AG09309 (cell line): ENCODE measurements at regions not wholly inside any gene's neighbourhood (a gene's known extent, or its start where the extent isn't known, plus 50 kb on each side); places are given as distances from the start of the nearest gene placed in this dataset.

ENCODE experiments used
- DNase-seq: peaks from one replicate; pipeline ENCODE4 v3.0.0-alpha.2; 2010; ENCODE audit warnings: low read depth
- H3K4me3 ChIP-seq: 2 replicates; pipeline ENCODE4 v1.5.1; 2011; ENCODE audit warnings: mild to moderate bottlenecking, low read depth, low read length, moderate library complexity; ENCODE audit not compliant: control insufficient read depth
- CTCF ChIP-seq: IDR thresholded peaks from 2 replicates; pipeline ENCODE4 v1.5.1; 2011; ENCODE audit warnings: mild to moderate bottlenecking, low read depth, low read length, inconsistent platforms; ENCODE audit not compliant: insufficient read depth, control insufficient read depth; ENCODE audit errors: missing control alignments

DNA sequence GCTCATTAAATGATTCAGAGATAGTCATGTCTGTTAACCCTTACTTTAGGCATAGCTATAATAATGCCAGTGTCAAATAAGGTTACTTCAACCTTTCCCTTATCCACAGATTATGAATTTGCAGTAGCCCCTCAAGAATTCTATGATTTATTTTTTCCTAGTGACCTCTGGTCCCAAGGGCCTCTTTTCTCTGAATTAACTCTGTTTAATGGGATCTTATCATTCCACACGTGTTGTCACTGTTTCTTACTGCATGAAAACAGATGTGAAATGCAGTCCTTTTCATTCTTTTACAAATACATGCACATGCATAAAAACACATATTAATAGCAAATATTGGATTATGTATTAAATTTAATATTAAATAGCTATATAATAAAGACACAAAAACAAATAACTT lies 667.7 kb upstream of the FOXG1 start:
- no peak overlapping the region for H3K4me3 ChIP-seq
- no peak for TF ChIP-seq CTCF
- DNase-seq = no peak

DNA sequence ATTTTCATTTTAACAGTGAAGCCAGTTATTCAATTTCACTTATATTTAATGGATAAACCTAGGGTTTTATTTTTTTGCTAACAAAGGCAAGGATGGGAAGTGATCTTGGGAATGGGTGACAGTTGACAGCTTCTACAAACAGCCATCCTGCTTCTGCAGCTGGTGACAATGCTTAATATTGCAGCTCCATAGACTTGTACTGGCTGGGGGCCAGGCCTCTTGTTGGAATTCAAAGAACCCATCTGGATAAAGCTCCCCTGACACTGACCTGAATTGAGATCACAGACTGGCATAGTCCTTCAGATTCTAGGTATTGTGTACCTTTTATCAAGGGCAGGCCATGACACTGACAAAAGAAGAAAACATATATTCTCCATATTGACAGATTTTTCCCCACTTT lies 664.6 kb upstream of the FOXG1 start:
- H3K4me3 ChIP-seq = no peak overlapping the region
- no peak for TF ChIP-seq CTCF
- DNase-seq = no peak

DNA sequence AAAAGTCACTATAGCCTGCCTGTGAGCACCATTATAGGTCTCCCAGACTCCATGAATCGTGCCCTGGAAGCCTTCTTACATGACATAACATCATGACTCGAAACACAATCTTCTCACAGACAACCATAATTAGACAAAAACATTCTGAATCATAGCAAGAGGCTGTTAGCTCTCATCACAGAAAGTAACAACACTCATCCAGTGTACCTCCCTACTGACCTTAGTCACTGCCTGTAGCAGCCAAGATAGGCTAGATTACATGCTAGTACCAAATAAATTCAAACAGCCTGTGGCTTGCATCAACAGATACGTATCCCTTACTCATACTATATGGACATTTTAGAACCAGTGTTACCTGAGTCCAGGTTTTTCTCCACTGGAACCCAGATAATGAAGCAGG lies 663.8 kb upstream of the FOXG1 start:
- DNase-seq = no peak
- H3K4me3 ChIP-seq = no peak overlapping the region
- no peak for TF ChIP-seq CTCF

DNA sequence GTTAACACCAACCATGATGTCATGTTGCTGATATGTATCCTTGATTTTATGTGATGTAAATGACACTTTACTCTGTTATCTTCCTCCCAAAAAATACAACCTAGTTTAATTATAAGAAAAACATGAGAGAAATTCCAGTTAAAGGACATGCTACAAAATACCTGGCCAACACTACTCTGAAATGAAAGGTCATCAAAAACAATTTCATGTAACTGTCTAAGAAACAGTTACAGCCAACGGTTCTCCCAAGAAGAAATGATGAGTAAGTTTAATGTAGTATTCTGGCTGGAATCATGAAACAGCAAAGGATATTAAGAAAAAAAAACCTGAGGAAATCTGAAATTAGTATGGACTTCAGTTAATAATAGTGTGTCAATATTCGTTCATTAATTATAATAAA lies 653.3 kb upstream of the FOXG1 start:
- no peak overlapping the region for H3K4me3 ChIP-seq
- no peak for TF ChIP-seq CTCF
- DNase-seq = no peak

DNA sequence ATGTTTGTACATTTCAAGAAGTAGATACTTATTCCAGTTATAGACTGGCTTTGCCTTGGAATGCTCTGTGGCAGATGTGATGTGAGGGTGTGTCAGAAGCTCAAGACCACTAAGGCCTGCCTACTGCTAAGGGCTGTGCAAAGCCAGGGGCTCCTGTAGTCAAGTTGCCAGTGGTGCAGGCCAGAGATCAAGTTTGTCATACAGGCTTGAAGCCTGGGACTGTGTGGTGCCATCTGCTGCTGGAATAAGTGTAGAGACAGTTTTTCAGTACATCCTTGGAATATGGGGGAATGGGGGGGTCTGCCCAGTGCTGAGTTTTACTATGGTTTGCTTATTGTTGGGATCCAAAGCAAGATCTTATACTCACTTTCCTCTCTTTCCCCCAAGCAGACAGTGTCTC lies 649.9 kb upstream of the FOXG1 start:
- TF ChIP-seq CTCF = no peak

DNA sequence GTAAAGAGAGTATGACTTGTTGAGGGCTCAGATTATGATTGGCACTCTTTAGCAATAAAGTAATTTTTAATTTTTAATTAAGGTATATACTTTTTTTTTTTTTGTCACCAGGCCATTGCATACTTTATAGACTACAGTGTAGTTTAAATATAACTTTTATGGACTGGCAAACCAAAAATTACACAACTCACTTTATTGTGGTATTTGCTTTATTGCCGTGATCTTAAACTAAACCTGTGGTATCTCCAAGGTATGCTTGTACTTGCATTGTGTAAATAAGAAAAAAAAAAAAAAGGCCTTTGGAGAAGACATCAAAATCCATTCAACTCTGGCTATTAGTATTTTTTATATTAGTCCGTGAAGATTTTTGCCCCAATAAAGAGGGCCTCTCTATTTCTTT lies 646.7 kb upstream of the FOXG1 start:
- DNase-seq = no peak
- H3K4me3 ChIP-seq = no peak overlapping the region
- no peak for TF ChIP-seq CTCF

More for the DNA sequence above, 649.9 kb upstream of the FOXG1 start:
- DNase-seq = no peak
- no peak overlapping the region for H3K4me3 ChIP-seq

GRCh38 chr14:28120391-28120790 lies 646.2 kb upstream of the FOXG1 start:
- TF ChIP-seq CTCF = no peak
- no peak overlapping the region for H3K4me3 ChIP-seq

More at GRCh38 chr14:28120391-28120790, 646.2 kb upstream of the FOXG1 start:
- DNase-seq = no peak
